WERI-Rb-1 (cell line): ENCODE measurements at regions not wholly inside any gene's neighbourhood (a gene's known extent, or its start where the extent isn't known, plus 50 kb on each side); places are given as distances from the start of the nearest gene placed in this dataset.
"Not testable (repeated sequence)": the region's sequence is repeated elsewhere in the genome, so short reads cannot be mapped to it uniquely, and the experiment has no call there.

Experiments
- DNase-seq: peaks from one replicate; pipeline ENCODE4 v3.0.0-alpha.2; 2020
- H3K27ac ChIP-seq: fragments of 250-450 bp; sonication (Bioruptor Pico); 2 replicates; pipeline ENCODE4 v1.5.1; 2020; ENCODE audit warnings: mild to moderate bottlenecking, moderate library complexity
- H3K27me3 ChIP-seq: fragments of 250-450 bp; sonication (Bioruptor Pico); 2 replicates; pipeline ENCODE4 v1.5.1; 2021; ENCODE audit warnings: mild to moderate bottlenecking, low read depth, moderate library complexity; ENCODE audit not compliant: insufficient read depth, severe bottlenecking
- H3K36me3 ChIP-seq: fragments of 250-450 bp; sonication (Bioruptor Pico); 2 replicates; pipeline ENCODE4 v1.5.1; 2020; ENCODE audit warnings: mild to moderate bottlenecking, moderate library complexity
- H3K4me3 ChIP-seq: 2 replicates; pipeline ENCODE4 v1.5.1; 2011; ENCODE audit warnings: low read depth, mild to moderate bottlenecking, control low read depth, low read length
- H3K9me3 ChIP-seq: fragments of 250-450 bp; sonication (Bioruptor Pico); 2 replicates; pipeline ENCODE4 v1.5.1; 2021; ENCODE audit warnings: mild to moderate bottlenecking, moderate library complexity; ENCODE audit not compliant: severe bottlenecking
- TF ChIP-seq, protein P1 (sequence below): IDR thresholded peaks from 2 replicates; pipeline ENCODE4 v1.5.1; 2011; ENCODE audit warnings: low read depth, mild to moderate bottlenecking, control low read depth, inconsistent platforms, low read length

DNA sequence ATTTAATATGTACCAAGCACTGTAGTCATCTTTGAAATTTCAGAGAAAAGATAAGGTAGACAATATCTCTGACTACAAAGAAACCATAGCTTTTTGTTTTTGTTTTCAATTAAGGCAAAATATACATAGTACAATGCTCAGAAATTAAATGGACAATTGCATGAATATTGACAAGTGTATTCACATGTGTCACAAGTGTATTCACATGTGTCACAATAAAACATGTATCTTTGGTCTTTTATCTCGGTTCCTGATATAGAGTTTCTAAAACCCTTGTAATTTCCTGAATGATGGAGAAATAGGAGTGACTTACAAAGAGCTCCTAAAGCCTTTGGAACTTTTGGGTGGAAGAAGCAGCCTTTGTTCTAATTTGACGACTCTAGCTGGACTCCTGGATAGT is 756.4 kb downstream of the EPHA4 start:
- no peak overlapping the region for H3K27ac ChIP-seq
- H3K36me3 ChIP-seq: no peaks in the 10 kb centered on the region
- TF ChIP-seq, protein P1, sequence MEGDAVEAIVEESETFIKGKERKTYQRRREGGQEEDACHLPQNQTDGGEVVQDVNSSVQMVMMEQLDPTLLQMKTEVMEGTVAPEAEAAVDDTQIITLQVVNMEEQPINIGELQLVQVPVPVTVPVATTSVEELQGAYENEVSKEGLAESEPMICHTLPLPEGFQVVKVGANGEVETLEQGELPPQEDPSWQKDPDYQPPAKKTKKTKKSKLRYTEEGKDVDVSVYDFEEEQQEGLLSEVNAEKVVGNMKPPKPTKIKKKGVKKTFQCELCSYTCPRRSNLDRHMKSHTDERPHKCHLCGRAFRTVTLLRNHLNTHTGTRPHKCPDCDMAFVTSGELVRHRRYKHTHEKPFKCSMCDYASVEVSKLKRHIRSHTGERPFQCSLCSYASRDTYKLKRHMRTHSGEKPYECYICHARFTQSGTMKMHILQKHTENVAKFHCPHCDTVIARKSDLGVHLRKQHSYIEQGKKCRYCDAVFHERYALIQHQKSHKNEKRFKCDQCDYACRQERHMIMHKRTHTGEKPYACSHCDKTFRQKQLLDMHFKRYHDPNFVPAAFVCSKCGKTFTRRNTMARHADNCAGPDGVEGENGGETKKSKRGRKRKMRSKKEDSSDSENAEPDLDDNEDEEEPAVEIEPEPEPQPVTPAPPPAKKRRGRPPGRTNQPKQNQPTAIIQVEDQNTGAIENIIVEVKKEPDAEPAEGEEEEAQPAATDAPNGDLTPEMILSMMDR: no peak
- DNase-seq: no peak
- no peaks in the 10 kb centered on the region for H3K27me3 ChIP-seq
- no peak overlapping the region for H3K4me3 ChIP-seq
- H3K9me3 ChIP-seq: no peaks in the 10 kb centered on the region

DNA sequence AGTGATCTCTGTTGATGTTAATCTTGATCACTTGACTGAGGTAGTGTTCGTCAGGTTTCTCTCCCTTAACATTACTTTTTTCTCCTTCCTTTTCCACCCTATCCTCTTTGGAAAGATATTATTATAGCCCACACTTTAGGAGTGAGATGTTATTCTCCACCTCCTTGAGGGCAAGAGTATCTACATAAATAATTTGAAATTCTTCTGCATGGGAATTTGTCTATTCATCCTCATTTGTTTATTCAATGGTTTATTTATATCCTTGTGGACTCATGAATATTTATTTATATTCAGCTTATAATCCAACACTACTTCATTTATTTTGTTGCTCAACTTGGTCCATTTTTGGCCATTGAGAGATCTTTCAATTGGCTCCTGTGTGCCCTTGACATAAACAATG is 750.4 kb downstream of the EPHA4 start:
- H3K4me3 ChIP-seq: no peak overlapping the region
- TF ChIP-seq, protein P1: no peak
- no peaks in the 10 kb centered on the region for H3K9me3 ChIP-seq
- no peaks in the 10 kb centered on the region for H3K27me3 ChIP-seq
- H3K36me3 ChIP-seq: no peaks in the 10 kb centered on the region
- H3K27ac ChIP-seq: no peak overlapping the region
- DNase-seq: no peak

DNA sequence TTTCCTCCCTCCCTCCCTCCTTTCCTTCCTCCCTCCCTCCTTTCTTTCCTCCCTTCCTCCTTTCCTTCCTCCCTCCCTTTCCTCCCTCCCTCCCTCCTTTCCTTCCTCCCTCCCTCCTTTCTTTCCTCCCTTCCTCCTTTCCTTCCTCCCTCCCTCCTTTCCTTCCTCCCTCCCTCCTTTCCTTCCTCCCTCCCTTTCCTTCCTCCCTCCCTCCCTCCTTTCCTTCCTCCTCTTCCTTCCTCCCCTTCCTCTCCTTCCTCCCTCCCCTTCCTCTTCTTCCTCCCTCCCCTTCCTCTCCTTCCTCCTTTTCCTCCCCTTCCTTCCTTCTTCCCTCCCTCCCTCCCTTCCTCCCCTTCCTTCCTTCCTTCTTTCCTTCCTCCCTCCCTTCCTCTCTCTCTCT is 748.5 kb downstream of the EPHA4 start:
- not testable (repeated sequence) for H3K9me3 ChIP-seq, H3K27me3 ChIP-seq, H3K4me3 ChIP-seq, H3K27ac ChIP-seq, H3K36me3 ChIP-seq, DNase-seq

DNA sequence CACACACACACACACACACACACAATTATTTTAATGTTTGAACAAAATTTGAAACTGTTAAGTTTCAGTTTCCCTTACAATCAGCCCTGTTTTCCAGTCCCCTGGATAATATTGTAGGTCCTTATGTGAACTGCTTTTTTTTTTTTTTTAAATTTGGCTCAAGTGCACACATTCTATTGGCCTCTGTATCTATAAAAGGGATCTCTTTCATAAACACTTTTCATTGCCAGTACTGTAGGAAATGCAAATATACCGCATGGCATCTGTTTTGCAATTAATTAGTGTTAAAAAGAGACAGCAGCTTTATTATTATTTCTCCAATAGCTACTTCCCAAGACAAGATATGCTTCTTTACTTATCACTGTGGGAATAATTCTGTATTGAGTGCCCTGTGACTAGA is 738.7 kb downstream of the EPHA4 start:
- H3K4me3 ChIP-seq: no peak overlapping the region
- no peaks in the 10 kb centered on the region for H3K9me3 ChIP-seq
- no peak for DNase-seq
- no peak overlapping the region for H3K27ac ChIP-seq
- TF ChIP-seq, protein P1: no peak
- H3K27me3 ChIP-seq: no peaks in the 10 kb centered on the region
- H3K36me3 ChIP-seq: no peaks in the 10 kb centered on the region

DNA sequence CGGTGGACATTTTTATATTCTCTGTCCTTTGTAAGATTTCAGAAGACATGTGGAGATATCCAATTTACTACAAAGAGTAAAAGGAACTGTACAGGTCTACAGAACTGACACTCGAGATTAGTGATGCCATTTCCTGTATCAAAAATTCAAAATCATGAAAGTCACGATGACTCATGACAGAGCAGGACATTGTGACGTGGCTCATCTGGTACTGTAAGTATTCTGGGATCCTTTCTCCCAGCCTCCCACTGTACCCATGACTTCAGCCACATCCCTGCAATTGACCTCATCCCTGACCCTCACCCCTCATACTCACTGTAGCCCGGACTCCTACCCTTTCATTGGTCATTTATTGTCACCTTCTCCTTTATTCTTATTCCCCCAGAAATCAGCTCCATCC is 736.5 kb downstream of the EPHA4 start:
- Histone ChIP-seq H3K9me3 (no peaks in the 10 kb centered on the region), H3K4me3 (no peak overlapping the region), H3K27me3 (no peaks in the 10 kb centered on the region), H3K36me3 (no peaks in the 10 kb centered on the region), H3K27ac (no peak overlapping the region)
- no peak for DNase-seq
- TF ChIP-seq, protein P1: no peak

DNA sequence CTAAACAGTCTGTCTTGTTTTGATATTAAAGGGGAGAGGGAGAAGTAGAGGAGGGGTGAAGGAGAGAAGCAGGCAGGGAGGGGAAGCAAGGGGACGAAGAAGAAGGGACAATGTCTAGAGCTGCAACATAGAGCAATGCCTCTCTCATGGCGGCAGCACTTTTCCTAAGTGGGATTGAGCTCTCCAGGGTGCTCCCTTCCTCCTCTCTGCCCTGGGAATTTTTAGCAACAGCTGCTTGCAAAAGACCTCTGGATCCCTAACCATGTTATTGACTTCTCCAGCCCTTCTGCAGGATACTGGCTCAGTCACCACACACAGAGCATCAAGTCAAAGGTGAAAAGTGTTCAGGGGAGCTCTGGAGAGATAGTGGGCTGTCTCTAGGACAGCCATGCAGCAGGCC is 734.9 kb downstream of the EPHA4 start:
- no peaks in the 10 kb centered on the region for H3K27me3 ChIP-seq
- no peaks in the 10 kb centered on the region for H3K9me3 ChIP-seq
- H3K36me3 ChIP-seq: no peaks in the 10 kb centered on the region
- no peak overlapping the region for H3K4me3 ChIP-seq
- no peak for DNase-seq
- TF ChIP-seq, protein P1: no peak
- no peak overlapping the region for H3K27ac ChIP-seq
